ENCODE measurements at regions not wholly inside any gene's neighbourhood (a gene's known extent, or its start where the extent isn't known, plus 50 kb on each side); places are given as distances from the start of the nearest gene placed in this dataset.
"Not testable (repeated sequence)": the region's sequence is repeated elsewhere in the genome, so short reads cannot be mapped to it uniquely, and the experiment has no call there.

- no peak for DNase-seq
Observed at GRCh38 chrX:2162695-2163094, 338.1 kb downstream of the DHRSX start.

GRCh38 chrX:2159861-2160260 is 340.9 kb downstream of the DHRSX start:
- no peak for DNase-seq

DNA sequence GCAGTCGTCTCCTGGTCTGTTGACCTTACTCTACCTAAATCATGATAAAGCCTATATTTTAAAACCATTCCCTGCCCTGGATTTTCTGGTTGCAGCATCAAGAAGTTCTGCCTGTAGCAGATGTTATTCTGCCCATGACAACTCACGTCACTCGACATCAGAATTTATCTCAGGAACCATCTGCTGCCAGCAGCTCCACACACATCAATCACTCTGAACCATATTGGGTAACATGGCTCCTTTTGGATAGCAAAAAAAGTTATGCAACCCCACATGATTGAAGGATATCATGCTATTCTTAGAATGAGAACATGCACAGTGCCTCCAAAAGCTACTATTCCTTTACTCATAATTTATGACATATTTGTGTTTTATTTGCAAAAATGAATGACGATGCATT is 341.4 kb downstream of the DHRSX start:
- DNase-seq: peak in 1 of 2 experiments; percentile 29

GRCh38 chrX:2150722-2151121 is 350.1 kb downstream of the DHRSX start:
- DNase-seq: no peak

GRCh38 chrX:2150014-2150413 is 350.8 kb downstream of the DHRSX start:
- not testable (repeated sequence) for DNase-seq

- DNase-seq: not testable (repeated sequence)
Observed at GRCh38 chrX:2149055-2149454, 351.7 kb downstream of the DHRSX start.

DNA sequence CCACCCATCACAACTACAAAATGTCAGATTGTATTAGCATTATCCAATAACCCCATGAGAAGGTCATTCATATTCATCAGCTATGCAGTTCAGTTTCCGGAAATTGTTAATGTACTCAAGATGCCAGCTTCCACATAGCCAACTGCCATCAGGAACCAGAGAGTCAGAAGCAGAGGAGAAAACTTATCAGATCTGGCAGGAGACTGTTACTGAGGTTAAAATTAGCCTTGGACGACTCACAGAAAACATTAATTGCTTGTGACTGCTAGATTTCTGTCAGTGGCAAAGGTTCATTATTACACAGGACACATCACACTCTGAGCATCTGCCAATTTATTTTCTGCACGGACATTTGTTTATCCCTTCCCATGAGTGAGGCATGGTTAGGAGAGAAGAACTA is 352.8 kb downstream of the DHRSX start:
- no peak for DNase-seq

- no peak for DNase-seq
Observed at GRCh38 chrX:2145692-2146367, 354.9 kb downstream of the DHRSX start.

GRCh38 chrX:2137882-2138281 is 362.9 kb downstream of the DHRSX start:
- DNase-seq: no peak

- no peak for DNase-seq
Observed at GRCh38 chrX:2136848-2137247, 363.9 kb downstream of the DHRSX start.

GRCh38 chrX:2135421-2135820 is 365.4 kb downstream of the DHRSX start:
- DNase-seq: no peak

GRCh38 chrX:2134782-2135181 is 366.0 kb downstream of the DHRSX start:
- DNase-seq: no peak

Measured in NCI-H524 (cell line).